GM12875 (cell line): ENCODE measurements at regions not wholly inside any gene's neighbourhood (a gene's known extent, or its start where the extent isn't known, plus 50 kb on each side); places are given as distances from the start of the nearest gene placed in this dataset.

Source experiments
- H3K4me3 ChIP-seq: one replicate; pipeline ENCODE4 v1.5.1; 2011; ENCODE audit warnings: low read depth, low read length, control low read depth
- TF ChIP-seq, protein P1 (sequence below): IDR thresholded peaks from 2 replicates; pipeline ENCODE4 v1.5.1; 2011; ENCODE audit warnings: low read depth, mild to moderate bottlenecking, control low read depth, inconsistent platforms, low read length, moderate library complexity, borderline replicate concordance; ENCODE audit not compliant: insufficient read depth

DNA sequence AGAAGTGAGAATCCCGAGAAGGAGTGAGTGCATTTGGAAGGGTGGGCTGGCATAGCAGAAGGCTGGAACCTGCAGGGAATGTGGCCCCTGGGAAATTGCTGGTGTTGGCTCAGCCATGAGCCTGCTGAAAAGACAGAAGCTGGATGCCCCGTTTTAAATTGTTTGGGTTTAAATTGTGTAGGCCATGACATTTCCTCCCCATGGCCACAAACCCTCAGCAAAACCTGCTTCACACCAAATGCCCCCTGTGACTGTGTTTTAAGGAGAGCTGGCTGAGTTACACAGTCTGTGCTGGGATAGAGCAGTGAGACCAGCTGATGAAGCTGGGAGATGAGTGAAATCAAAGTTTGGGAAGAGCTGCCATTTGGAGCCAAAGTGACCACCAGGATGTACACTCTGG lies 216.3 kb upstream of the RGMA start:
- H3K4me3 ChIP-seq = no peak overlapping the region
- TF ChIP-seq, protein P1, sequence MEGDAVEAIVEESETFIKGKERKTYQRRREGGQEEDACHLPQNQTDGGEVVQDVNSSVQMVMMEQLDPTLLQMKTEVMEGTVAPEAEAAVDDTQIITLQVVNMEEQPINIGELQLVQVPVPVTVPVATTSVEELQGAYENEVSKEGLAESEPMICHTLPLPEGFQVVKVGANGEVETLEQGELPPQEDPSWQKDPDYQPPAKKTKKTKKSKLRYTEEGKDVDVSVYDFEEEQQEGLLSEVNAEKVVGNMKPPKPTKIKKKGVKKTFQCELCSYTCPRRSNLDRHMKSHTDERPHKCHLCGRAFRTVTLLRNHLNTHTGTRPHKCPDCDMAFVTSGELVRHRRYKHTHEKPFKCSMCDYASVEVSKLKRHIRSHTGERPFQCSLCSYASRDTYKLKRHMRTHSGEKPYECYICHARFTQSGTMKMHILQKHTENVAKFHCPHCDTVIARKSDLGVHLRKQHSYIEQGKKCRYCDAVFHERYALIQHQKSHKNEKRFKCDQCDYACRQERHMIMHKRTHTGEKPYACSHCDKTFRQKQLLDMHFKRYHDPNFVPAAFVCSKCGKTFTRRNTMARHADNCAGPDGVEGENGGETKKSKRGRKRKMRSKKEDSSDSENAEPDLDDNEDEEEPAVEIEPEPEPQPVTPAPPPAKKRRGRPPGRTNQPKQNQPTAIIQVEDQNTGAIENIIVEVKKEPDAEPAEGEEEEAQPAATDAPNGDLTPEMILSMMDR = no peak

DNA sequence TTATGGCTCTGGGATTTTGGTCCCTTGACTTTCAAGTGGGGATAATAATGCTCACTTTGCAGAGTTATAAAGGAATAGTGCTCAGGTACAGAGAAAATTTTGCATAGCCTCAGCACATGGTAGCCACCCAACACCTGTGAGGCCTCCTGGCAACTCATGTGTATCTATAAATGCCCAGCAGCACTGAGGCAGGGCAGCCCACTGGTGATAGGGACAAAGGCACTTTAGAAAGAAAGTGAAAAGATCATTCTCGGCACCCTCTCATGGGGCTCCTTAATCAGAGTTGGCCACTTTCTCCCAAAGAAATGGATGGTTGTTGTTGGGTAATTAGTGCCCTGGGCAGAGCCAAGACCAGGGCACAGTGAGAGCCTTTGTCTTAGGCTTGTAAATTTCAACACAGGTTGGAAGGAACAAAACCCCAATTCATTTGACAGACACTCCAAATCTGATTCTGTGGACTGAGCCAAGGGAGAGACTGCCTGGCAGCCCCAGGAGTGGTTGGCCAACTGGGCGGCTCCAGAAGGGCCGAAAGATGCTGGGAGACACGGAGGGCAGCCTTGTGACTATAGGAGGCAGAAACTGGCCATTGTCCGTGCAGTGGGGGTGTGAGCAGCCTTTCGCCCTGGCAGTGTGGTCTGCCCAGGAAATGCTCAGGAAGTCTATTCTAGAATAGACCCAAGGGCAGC lies 213.2 kb upstream of the RGMA start:
- no peak overlapping the region for H3K4me3 ChIP-seq
- TF ChIP-seq, protein P1 = no peak

DNA sequence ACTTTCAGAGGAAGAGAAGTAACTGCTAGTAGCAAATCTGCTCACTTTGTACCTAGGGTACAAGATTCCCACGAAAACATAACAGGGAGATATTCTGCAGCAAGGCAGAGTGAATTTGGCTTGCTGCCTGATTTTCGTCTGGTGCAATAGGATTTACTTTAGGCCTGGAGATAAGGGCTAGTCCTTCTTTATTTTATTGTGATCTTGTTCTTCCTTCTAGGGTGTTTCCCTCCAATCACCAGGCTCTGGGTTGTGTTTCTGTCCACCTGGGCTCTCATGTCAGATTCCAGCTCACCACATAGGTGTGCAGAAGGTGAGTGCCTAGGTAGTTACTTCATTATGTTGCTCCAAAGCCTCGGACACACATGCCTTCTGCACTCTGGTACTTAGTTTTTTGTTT lies 211.8 kb upstream of the RGMA start:
- TF ChIP-seq, protein P1 = no peak
- H3K4me3 ChIP-seq = no peak overlapping the region

DNA sequence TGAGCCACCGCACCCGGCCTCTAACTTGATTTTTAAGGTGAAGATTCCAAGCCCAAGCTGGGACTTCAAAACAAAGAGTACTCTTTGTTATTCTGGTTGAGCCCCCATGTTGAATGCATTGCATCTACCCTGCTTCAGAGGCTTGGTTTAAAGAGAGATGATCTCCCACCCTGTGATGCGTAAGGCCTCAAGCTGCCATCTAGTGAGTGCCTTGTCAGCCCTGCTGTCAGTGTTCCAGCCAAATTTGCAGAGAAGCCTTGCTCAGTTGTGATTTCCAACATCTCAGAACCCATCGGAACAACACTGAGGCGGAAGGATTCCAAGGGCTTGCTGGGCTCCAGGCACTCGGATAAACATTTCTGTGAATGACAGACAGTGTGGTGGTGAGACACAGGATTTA lies 210.7 kb upstream of the RGMA start:
- TF ChIP-seq, protein P1 = no peak
- no peak overlapping the region for H3K4me3 ChIP-seq

DNA sequence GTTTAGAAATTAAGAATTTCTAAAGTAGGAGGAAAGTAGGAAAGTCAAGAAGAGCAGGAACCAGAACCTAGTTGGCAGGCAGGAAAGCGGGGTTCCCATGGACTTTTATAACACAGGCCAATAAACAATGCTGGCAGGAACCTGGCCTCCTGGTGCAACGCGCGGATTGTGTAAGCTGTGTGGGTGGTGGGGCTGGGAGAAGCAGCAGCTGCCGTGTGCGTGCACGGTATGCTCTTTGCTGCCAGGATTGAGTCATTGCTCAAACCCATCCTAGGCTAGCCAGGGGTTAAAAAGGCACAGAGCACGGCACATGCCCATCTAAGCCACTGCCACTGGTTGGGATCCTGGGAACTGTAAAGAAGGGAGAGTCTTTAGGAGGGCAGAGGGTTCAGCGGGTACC lies 209.9 kb upstream of the RGMA start:
- TF ChIP-seq, protein P1 = no peak
- H3K4me3 ChIP-seq = no peak overlapping the region

DNA sequence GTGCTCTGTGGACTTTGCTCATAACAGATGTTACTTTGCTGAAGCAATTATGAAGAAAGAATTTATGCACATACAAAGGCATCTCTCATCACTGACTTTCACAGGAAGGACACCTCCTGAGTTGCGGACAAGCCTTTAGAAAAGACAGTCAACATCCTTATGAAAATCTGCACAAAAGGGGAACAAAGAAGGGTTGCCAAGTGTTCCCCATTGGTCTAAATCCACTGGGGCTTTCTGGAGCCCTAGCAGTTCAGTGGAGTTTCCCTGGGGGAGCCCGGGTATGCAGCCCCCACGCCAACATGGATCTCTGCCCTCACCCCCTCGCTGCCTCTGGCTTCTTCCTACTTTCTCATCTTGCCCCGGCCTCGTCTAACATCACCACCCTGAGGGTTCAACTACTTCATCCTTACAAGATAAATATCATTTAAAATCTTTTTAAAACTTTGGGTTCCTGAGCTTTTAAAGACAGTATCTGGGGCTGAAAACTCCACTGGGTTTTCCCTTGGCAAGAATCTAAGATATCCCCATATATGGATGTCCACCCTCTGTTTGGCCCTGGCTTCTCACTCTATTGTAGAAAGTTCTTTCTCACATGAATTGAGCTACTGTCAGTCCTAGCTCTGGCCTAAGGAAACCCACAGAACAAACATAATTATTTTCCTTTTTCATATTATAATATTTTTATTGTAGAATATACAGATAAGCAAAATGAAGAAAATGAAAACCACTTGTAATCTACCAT lies 207.9 kb upstream of the RGMA start:
- H3K4me3 ChIP-seq = no peak overlapping the region
- TF ChIP-seq, protein P1 = no peak

DNA sequence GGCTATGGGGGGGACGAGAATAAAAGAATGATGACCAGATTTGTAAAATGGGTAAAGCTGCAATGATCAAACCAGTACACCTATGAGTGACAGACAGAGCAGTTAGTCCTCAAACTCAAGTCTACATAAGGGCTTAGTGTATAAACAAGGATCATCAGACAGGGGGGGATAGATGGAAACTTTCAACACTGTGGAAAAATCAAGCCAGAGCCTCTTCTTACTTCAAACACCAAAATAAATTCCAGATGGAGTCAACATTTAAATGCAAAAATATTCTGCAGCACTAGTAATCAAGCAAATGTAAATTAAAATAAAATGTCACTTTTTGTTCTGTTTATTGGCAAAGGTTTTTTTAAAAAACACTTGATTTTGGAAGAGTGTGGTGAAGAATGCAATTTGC lies 205.9 kb upstream of the RGMA start:
- TF ChIP-seq, protein P1 = no peak
- H3K4me3 ChIP-seq = no peak overlapping the region
